Right lobe of liver (tissue), 6 donors: ENCODE measurements at regions not wholly inside any gene's neighbourhood (a gene's known extent, or its start where the extent isn't known, plus 50 kb on each side); places are given as distances from the start of the nearest gene placed in this dataset.

Experiments
- ATAC-seq, 4 donors: fragments of 200-7000 bp; cut with Tn5 transposase; one replicate each; pipeline ENCODE4 v1.9.1; 2020; ENCODE audit warnings: mild to moderate bottlenecking in 4 of 4, moderate library complexity in 4 of 4
- DNase-seq, 3 donors: peaks; one replicate each; pipeline ENCODE4 v3.0.0-alpha.2; 2020
- H3K27ac ChIP-seq, 3 donors: fragments of 200-600 bp; one replicate each; pipeline ENCODE4 v1.8.0; 2022
- H3K27me3 ChIP-seq, 2 donors: fragments of 200-600 bp; one replicate each; pipeline ENCODE4 v1.8.0; 2022
- H3K36me3 ChIP-seq, 4 donors: fragments of 200-600 bp; sonication (generic) in 1 of 4; one replicate each; pipeline versions ENCODE4 v1.5.1 to v1.8.0; 2017 to 2022; ENCODE audit warnings: control low read depth in 1 of 4
- H3K4me1 ChIP-seq, 4 donors: fragments of 200-600 bp; sonication (generic) in 1 of 4; one replicate each; pipeline versions ENCODE4 v1.5.1 to v1.8.0; 2017 to 2022; ENCODE audit warnings: control low read depth in 1 of 4
- H3K4me3 ChIP-seq, 3 donors: fragments of 200-600 bp; one replicate each; pipeline ENCODE4 v1.8.0; 2022
- H3K9me3 ChIP-seq, 4 donors: fragments of 200-600 bp; sonication (generic) in 1 of 4; one replicate each; pipeline versions ENCODE4 v1.5.1 to v1.8.0; 2017 to 2022; ENCODE audit warnings: control low read depth in 1 of 4
- POLR2A ChIP-seq: fragments of 450-650 bp; IDR thresholded peaks from one replicate; pipeline ENCODE4 v1.6.1; 2017; ENCODE audit warnings: antibody characterized with exemption, mild to moderate bottlenecking
- WGBS: methylation state at CpG from one replicate; pipeline ENCODE4 v1.1.6; 2018; ENCODE audit warnings: low coverage, low lambda C conversion rate; ENCODE audit not compliant: insufficient coverage; ENCODE audit errors: missing lambda C conversion rate; 5-methylcytosine and 5-hydroxymethylcytosine counted together
- intact Hi-C, 2 donors: fragments of 100-400 bp; cut with DNase I; formaldehyde crosslinking; loops; one replicate each; pipeline versions ENCODE4 v1.11.2 to v1.14.1; 2022
- TF ChIP-seq, protein P1 (sequence below), 4 donors: fragments of 200-600 bp in 3 of 4; fragments of 450-650 bp in 1 of 4; IDR thresholded peaks; one replicate each; pipeline versions ENCODE4 v1.5.1 to v1.8.0; 2016 to 2022; ENCODE audit warnings: antibody characterized with exemption in 4 of 4, mild to moderate bottlenecking in 2 of 4
- donor health status: DM: no; HTN: yes; CAD: no.
- donor health status: DM: no; HTN: no; CAD: no.
- donor health status: DM: no; HTN: no; CAD: no.
- donor health status: DM: no; HTN: yes; CAD: no.
- donor health status: DM: no; HTN: yes; CAD: no.

DNA sequence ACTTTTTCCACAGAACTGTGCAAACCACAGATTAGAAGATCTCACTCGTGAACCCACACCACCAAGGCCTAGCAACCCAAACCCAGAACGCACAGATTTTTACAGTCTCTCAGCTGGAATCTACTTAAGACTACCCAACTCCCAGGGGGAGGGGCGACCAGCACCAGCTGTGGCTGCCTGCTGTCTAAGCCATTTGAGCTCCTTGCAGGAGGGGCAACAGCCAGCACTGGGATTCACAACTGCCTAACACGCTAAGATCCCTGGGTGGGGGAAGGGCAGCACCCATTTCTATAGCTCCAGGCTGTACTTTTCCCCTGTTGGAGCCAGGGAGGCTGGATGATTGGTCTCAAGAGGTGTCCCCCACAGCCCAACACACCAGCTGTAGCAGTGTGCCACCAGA, 368.8 kb downstream of the SUCLA2 start:
- DNase-seq (no peak), ATAC-seq (no peak)
- no peaks in the 10 kb centered on the region for H3K36me3 ChIP-seq
- H3K27me3 ChIP-seq, result no peaks in the 10 kb centered on the region
- no peaks in the 10 kb centered on the region for H3K4me1 ChIP-seq
- TF ChIP-seq, protein P1, sequence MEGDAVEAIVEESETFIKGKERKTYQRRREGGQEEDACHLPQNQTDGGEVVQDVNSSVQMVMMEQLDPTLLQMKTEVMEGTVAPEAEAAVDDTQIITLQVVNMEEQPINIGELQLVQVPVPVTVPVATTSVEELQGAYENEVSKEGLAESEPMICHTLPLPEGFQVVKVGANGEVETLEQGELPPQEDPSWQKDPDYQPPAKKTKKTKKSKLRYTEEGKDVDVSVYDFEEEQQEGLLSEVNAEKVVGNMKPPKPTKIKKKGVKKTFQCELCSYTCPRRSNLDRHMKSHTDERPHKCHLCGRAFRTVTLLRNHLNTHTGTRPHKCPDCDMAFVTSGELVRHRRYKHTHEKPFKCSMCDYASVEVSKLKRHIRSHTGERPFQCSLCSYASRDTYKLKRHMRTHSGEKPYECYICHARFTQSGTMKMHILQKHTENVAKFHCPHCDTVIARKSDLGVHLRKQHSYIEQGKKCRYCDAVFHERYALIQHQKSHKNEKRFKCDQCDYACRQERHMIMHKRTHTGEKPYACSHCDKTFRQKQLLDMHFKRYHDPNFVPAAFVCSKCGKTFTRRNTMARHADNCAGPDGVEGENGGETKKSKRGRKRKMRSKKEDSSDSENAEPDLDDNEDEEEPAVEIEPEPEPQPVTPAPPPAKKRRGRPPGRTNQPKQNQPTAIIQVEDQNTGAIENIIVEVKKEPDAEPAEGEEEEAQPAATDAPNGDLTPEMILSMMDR (IDR thresholded peaks at IDR 0.05), result no peak
- no peak for TF ChIP-seq POLR2A
- intact Hi-C loops, result no loop called here
- H3K4me3 ChIP-seq, result no peak overlapping the region
- WGBS, result no CpG with 5 or more reads among the region's 4 CpGs
- H3K27ac ChIP-seq, result no peak overlapping the region
- H3K9me3 ChIP-seq, result no peaks in the 10 kb centered on the region

DNA sequence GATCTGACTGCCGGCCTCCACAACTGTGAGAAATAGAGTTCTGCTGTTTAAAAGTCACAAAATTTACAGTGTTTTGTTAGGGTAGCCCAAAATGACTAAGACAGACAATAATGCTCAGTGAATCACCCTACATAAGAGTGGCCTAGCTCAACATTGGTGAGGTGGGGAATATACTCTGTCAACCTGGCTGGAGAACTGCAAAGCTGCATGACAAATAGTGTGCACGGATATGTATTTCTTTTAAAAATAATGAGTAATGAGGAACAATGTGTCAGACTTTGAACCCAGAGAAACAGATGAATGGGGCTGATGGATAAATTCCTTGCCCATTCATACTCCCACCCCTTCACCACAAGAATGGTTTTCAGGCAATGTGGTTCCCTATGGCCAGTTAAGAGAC, 372.4 kb downstream of the SUCLA2 start:
- no peak for ATAC-seq
- 60% methylated on average over 2 of the region's 2 CpGs for WGBS

DNA sequence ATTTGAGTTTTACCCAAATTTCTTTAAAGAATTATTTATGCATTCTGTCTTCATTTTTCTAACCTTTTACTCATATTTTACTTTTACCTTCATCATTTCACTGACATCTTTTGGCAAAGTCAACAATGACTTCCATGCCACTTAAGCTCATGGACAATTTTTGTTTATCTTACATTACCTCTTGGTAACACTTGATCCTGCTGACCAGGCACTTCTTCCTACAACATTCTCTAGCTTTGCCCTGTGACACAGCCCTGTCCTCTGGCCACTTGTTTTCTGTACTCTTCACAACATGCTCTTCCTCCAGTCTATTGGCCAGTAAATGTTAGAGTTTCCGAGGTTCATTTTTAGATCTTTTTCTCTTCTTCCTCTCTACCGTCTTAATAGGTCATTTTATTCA, 377.2 kb downstream of the SUCLA2 start:
- H3K9me3 ChIP-seq, result no peaks in the 10 kb centered on the region

More for the DNA sequence above, 372.4 kb downstream of the SUCLA2 start:
- no peaks in the 10 kb centered on the region for H3K36me3 ChIP-seq
- no peaks in the 10 kb centered on the region for H3K9me3 ChIP-seq
- no peak overlapping the region for H3K4me3 ChIP-seq
- TF ChIP-seq, protein P1 (IDR thresholded peaks at IDR 0.05), result no peak
- TF ChIP-seq POLR2A, result no peak
- H3K27ac ChIP-seq, result no peak overlapping the region
- DNase-seq, result no peak
- intact Hi-C loops, result no loop called here
- no peaks in the 10 kb centered on the region for H3K27me3 ChIP-seq
- H3K4me1 ChIP-seq, result no peaks in the 10 kb centered on the region

DNA sequence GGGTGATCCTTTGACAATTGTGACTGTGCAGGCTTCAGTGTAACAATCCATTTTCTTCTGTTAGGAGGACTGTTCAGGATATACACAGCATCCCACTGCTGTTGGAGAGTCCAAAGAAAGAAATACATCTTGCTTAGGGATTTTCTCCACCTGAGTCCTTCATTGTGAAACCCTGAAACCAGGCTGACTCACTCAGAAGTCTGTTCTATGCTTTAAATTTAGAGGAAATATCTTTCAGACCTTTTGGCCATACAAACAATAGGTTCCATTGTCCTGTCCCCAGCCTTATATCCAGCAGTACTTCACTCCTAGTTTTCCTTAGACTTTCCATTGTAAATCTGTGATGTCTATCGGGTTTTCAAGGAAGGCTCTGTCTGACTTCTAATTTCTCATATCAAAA, 379.1 kb downstream of the SUCLA2 start:
- intact Hi-C loops, result no loop called here
- H3K4me1 ChIP-seq, result no peaks in the 10 kb centered on the region
- WGBS, result 50% methylated on average over 1 of the region's 1 CpG
- H3K27ac ChIP-seq, result no peak overlapping the region
- no peak for TF ChIP-seq POLR2A
- TF ChIP-seq, protein P1 (IDR thresholded peaks at IDR 0.05), result no peak
- H3K9me3 ChIP-seq, result no peaks in the 10 kb centered on the region
- DNase-seq (no peak), ATAC-seq (no peak)
- H3K4me3 ChIP-seq, result no peak overlapping the region
- H3K36me3 ChIP-seq, result no peaks in the 10 kb centered on the region
- H3K27me3 ChIP-seq, result no peaks in the 10 kb centered on the region

More for the DNA sequence above, 377.2 kb downstream of the SUCLA2 start:
- no peaks in the 10 kb centered on the region for H3K27me3 ChIP-seq
- no peak overlapping the region for H3K27ac ChIP-seq
- ATAC-seq (no peak), DNase-seq (no peak)
- intact Hi-C loops, result no loop called here
- TF ChIP-seq, protein P1 (IDR thresholded peaks at IDR 0.05), result no peak
- no peaks in the 10 kb centered on the region for H3K4me1 ChIP-seq
- no peak overlapping the region for H3K4me3 ChIP-seq
- 78% methylated on average over 2 of the region's 2 CpGs for WGBS
- no peaks in the 10 kb centered on the region for H3K36me3 ChIP-seq

DNA sequence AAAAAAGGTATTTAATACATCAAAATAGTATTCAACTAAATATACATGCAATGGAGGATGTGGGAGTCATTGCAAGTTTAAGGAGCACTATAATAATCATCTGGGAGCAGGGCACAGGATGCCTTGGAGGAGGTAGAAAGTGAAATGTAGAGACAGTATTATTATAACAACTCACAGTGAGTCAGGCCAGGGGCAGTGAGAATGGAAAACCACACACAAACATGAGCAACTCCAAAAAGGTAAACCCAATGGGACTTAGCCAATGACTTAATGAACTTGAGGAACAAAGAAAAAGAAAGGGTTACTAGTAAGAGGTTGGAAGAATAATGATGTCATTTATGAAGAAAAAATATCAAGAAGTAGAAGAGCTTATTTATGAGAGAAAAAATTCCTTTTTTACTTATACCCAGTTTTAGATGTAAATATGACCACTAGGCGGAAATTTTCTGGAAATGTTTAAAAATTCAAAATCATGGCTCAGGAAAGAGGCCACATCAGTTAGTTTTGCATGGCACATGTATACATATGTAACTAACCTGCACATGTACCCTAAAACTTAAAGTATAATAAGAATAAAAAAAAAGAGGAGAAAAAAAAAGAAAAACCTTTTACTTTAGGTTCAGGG, 389.3 kb downstream of the SUCLA2 start:
- Histone ChIP-seq H3K9me3 (no peaks in the 10 kb centered on the region), H3K4me3 (no peak overlapping the region), H3K27ac (no peak overlapping the region), H3K36me3 (no peaks in the 10 kb centered on the region), H3K4me1 (no peaks in the 10 kb centered on the region), H3K27me3 (no peaks in the 10 kb centered on the region)
- intact Hi-C loops, result no loop called here
- TF ChIP-seq, protein P1 (IDR thresholded peaks at IDR 0.05), result no peak
- no peak for TF ChIP-seq POLR2A
- DNase-seq (no peak), ATAC-seq (no peak)
- WGBS, result 83% methylated on average over 1 of the region's 1 CpG
